Liver (tissue), 7 donors: ENCODE measurements at regions not wholly inside any gene's neighbourhood (a gene's known extent, or its start where the extent isn't known, plus 50 kb on each side); places are given as distances from the start of the nearest gene placed in this dataset.

Experiments used
- DNase-seq: peaks from one replicate; pipeline ENCODE4 v3.0.0-alpha.2; 2017; ENCODE audit warnings: low spot score
- H3K27ac ChIP-seq, 2 donors: one replicate each; pipeline ENCODE4 v1.7.0; 2013; ENCODE audit warnings: inconsistent platforms in 2 of 2, low read length in 2 of 2, control low read depth in 1 of 2, low read depth in 1 of 2, mild to moderate bottlenecking in 1 of 2
- H3K27me3 ChIP-seq, 4 donors: one replicate each; pipeline versions ENCODE4 v1.6.1 to v1.7.0; 2013; ENCODE audit warnings: low read length in 3 of 4, inconsistent platforms in 1 of 4, mild to moderate bottlenecking in 1 of 4, moderate library complexity in 1 of 4; ENCODE audit not compliant: control insufficient read depth in 4 of 4, insufficient read depth in 4 of 4
- H3K36me3 ChIP-seq, 4 donors: one replicate each; pipeline versions ENCODE4 v1.6.1 to v1.7.0; 2013; ENCODE audit warnings: low read length in 3 of 4, mild to moderate bottlenecking in 3 of 4, low read depth in 1 of 4, moderate library complexity in 1 of 4; ENCODE audit not compliant: control insufficient read depth in 4 of 4, insufficient read depth in 3 of 4
- H3K4me1 ChIP-seq, 4 donors: one replicate each; pipeline versions ENCODE4 v1.6.1 to v1.7.0; 2013; ENCODE audit warnings: low read length in 3 of 4, mild to moderate bottlenecking in 3 of 4, moderate library complexity in 1 of 4; ENCODE audit not compliant: control insufficient read depth in 4 of 4, insufficient read depth in 4 of 4
- H3K4me3 ChIP-seq, 3 donors: one replicate each; pipeline versions ENCODE4 v1.6.1 to v1.7.0; 2013; ENCODE audit warnings: low read length in 3 of 3, control low read depth in 1 of 3, low read depth in 1 of 3, mild to moderate bottlenecking in 1 of 3
- H3K9ac ChIP-seq, 2 donors: one replicate each; pipeline ENCODE4 v1.7.0; 2013; ENCODE audit warnings: low read length in 2 of 2, mild to moderate bottlenecking in 2 of 2, moderate library complexity in 2 of 2, control low read depth in 1 of 2, low read depth in 1 of 2
- H3K9me3 ChIP-seq, 4 donors: one replicate each; pipeline versions ENCODE4 v1.6.1 to v1.7.0; 2013; ENCODE audit warnings: low read length in 3 of 4; ENCODE audit not compliant: control insufficient read depth in 4 of 4
- ATF3 ChIP-seq: IDR thresholded peaks from 2 replicates; pipeline ENCODE4 v1.6.1; 2016; ENCODE audit warnings: antibody characterized with exemption
- EGR1 ChIP-seq, 2 donors: IDR thresholded peaks; 2 replicates each; pipeline ENCODE4 v1.6.1; 2016 to 2018; ENCODE audit warnings: antibody characterized with exemption in 2 of 2, low read depth in 2 of 2
- FOXA1 ChIP-seq: IDR thresholded peaks from 2 replicates; pipeline ENCODE4 v1.6.1; 2016; ENCODE audit warnings: antibody characterized with exemption
- FOXA2 ChIP-seq: IDR thresholded peaks from 2 replicates; pipeline ENCODE4 v1.6.1; 2016; ENCODE audit warnings: antibody characterized with exemption
- GABPA ChIP-seq, 2 donors: IDR thresholded peaks in 1 of 2; conservative IDR thresholded peaks in 1 of 2; 2 replicates each; pipeline ENCODE4 v1.6.1; 2016; ENCODE audit warnings: antibody characterized with exemption in 2 of 2, mild to moderate bottlenecking in 1 of 2, moderate library complexity in 1 of 2
- HNF4A ChIP-seq, 2 donors: conservative IDR thresholded peaks; 2 replicates each; pipeline ENCODE4 v1.6.1; 2016; ENCODE audit warnings: antibody characterized with exemption in 2 of 2, mild to moderate bottlenecking in 2 of 2
- HNF4G ChIP-seq: IDR thresholded peaks from 2 replicates; pipeline ENCODE4 v1.6.1; 2016; ENCODE audit warnings: antibody characterized with exemption
- JUND ChIP-seq, 2 donors: IDR thresholded peaks; 2 replicates each; pipeline ENCODE4 v1.6.1; 2016; ENCODE audit warnings: antibody characterized with exemption in 2 of 2
- NR2F2 ChIP-seq: IDR thresholded peaks from 2 replicates; pipeline ENCODE4 v1.6.1; 2016; ENCODE audit warnings: antibody characterized with exemption
- RAD21 ChIP-seq, 2 donors: IDR thresholded peaks; 2 replicates each; pipeline ENCODE4 v1.6.1; 2016; ENCODE audit warnings: antibody characterized with exemption in 2 of 2, mild to moderate bottlenecking in 2 of 2
- REST ChIP-seq: IDR thresholded peaks from 2 replicates; pipeline ENCODE4 v1.6.1; 2016; ENCODE audit warnings: antibody characterized with exemption, mild to moderate bottlenecking
- RXRA ChIP-seq, 2 donors: IDR thresholded peaks; 2 replicates each; pipeline ENCODE4 v1.6.1; 2017 to 2018; ENCODE audit warnings: antibody characterized with exemption in 2 of 2, mild to moderate bottlenecking in 1 of 2
- SP1 ChIP-seq: IDR thresholded peaks from 2 replicates; pipeline ENCODE4 v1.6.1; 2018; ENCODE audit warnings: antibody characterized with exemption, mild to moderate bottlenecking
- TAF1 ChIP-seq: conservative IDR thresholded peaks from 2 replicates; pipeline ENCODE4 v1.6.1; 2016; ENCODE audit warnings: antibody characterized with exemption, mild to moderate bottlenecking
- YY1 ChIP-seq: IDR thresholded peaks from 2 replicates; pipeline ENCODE4 v1.6.1; 2016; ENCODE audit warnings: antibody characterized with exemption, mild to moderate bottlenecking
- WGBS: extraction: QIAGEN DNeasy Blood & Tissue Kit; methylation state at CpG from one replicate; pipeline ENCODE4 v1.1.7; 2013; 5-methylcytosine and 5-hydroxymethylcytosine counted together
- TF ChIP-seq, protein P1 (sequence below): IDR thresholded peaks from 2 replicates; pipeline ENCODE4 v1.6.1; 2016; ENCODE audit warnings: antibody characterized with exemption
- donor health status: healthy.
- donor health status: healthy.
- donor health status: healthy.
- donor health status: healthy.

GRCh38 chr9:26462751-26463150, 429.9 kb downstream of the CAAP1 start:
- Histone ChIP-seq H3K27me3 (no peaks in the 10 kb centered on the region), H3K36me3 (no peaks in the 10 kb centered on the region), H3K4me1 (no peaks in the 10 kb centered on the region), H3K9me3 (no peaks in the 10 kb centered on the region), H3K9ac (no peak overlapping the region), H3K4me3 (no peak overlapping the region), H3K27ac (no peak overlapping the region)
- 78% methylated on average over 1 of the region's 1 CpG for WGBS
- no peak for DNase-seq
- no peak for TF ChIP-seq SP1
- no peak for TF ChIP-seq REST
- no peak for TF ChIP-seq FOXA1
- TF ChIP-seq YY1: no peak
- TF ChIP-seq RAD21 (IDR thresholded peaks at IDR 0.05): no peak

DNA sequence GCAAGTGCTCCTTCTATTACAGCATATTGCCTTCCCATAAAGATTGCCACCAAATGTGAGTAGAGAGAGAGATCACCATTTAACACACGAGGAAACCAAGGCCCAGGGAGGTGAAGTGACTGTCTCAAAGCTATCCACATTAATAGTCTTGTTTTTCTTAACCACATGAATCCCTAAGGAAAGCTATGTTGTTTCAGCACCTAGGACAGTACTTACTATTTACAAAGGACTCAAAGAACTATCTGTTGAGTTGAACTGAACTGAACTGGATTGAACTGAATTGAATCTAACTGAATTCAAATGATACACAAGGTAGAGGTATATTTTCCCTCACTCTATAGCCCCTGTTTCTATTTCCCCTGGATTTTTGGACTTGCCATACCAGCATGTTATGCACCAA, 430.4 kb downstream of the CAAP1 start:
- Histone ChIP-seq H3K9me3 (no peaks in the 10 kb centered on the region), H3K9ac (no peak overlapping the region), H3K4me1 (no peaks in the 10 kb centered on the region), H3K27ac (no peak overlapping the region), H3K4me3 (no peak overlapping the region), H3K27me3 (no peaks in the 10 kb centered on the region), H3K36me3 (no peaks in the 10 kb centered on the region)
- 24% methylated on average over 1 of the region's 1 CpG for WGBS
- TF ChIP-seq, protein P1, sequence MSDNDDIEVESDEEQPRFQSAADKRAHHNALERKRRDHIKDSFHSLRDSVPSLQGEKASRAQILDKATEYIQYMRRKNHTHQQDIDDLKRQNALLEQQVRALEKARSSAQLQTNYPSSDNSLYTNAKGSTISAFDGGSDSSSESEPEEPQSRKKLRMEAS: no peak
- no peak for TF ChIP-seq FOXA1
- no peak for TF ChIP-seq ATF3
- no peak for TF ChIP-seq FOXA2
- TF ChIP-seq TAF1: no peak
- peak; percentile 92 for TF ChIP-seq REST
- DNase-seq: no peak

GRCh38 chr9:26460624-26461023, 432.0 kb downstream of the CAAP1 start:
- no peak for DNase-seq
- H3K9ac ChIP-seq: no peak overlapping the region
- no peaks in the 10 kb centered on the region for H3K4me1 ChIP-seq
- no peaks in the 10 kb centered on the region for H3K9me3 ChIP-seq
- no peak overlapping the region for H3K27ac ChIP-seq
- 16% methylated on average over 1 of the region's 1 CpG for WGBS
- no peaks in the 10 kb centered on the region for H3K27me3 ChIP-seq
- no peak overlapping the region for H3K4me3 ChIP-seq
- H3K36me3 ChIP-seq: no peaks in the 10 kb centered on the region
- TF ChIP-seq RXRA (IDR thresholded peaks at IDR 0.05) (no peak), REST (no peak), ATF3 (no peak), JUND (IDR thresholded peaks at IDR 0.05) (no peak), TAF1 (no peak), GABPA (IDR thresholded peaks at IDR 0.05 in 1 of 2, conservative IDR thresholded peaks at IDR 0.05 in 1 of 2) (no peak), FOXA2 (no peak), HNF4G (no peak), EGR1 (IDR thresholded peaks at IDR 0.05; ENCODE audit: low read depth in 2 of 2) (no peak), RAD21 (IDR thresholded peaks at IDR 0.05) (no peak), YY1 (no peak), NR2F2 (no peak), FOXA1 (no peak), HNF4A (conservative IDR thresholded peaks at IDR 0.05) (no peak)
- TF ChIP-seq, protein P1: no peak
